Stomach (tissue), 8 donors: ENCODE measurements at regions not wholly inside any gene's neighbourhood (a gene's known extent, or its start where the extent isn't known, plus 50 kb on each side); places are given as distances from the start of the nearest gene placed in this dataset.

ENCODE experiments used
- DNase-seq, 2 donors: peaks; one replicate each; pipeline versions ENCODE4 v3.0.0 to v3.0.0-alpha.2; 2013 to 2019
- H3K27ac ChIP-seq, 5 donors: fragments of 200-600 bp in 4 of 5; sonication (generic) in 4 of 5; one replicate each; pipeline ENCODE4 v1.5.1; 2013 to 2019; ENCODE audit warnings: mild to moderate bottlenecking in 1 of 5, moderate library complexity in 1 of 5
- H3K27me3 ChIP-seq, 3 donors: fragments of 200-600 bp; sonication (generic); one replicate each; pipeline ENCODE4 v1.5.1; 2017 to 2019; ENCODE audit warnings: mixed run types in 1 of 3
- H3K36me3 ChIP-seq, 4 donors: fragments of 200-600 bp; sonication (generic); 1 replicate in 3 of 4; 2 replicates in 1 of 4; pipeline ENCODE4 v1.5.1; 2016 to 2019
- H3K4me1 ChIP-seq, 4 donors: fragments of 200-600 bp; sonication (generic); one replicate each; pipeline ENCODE4 v1.5.1; 2016 to 2019
- H3K4me3 ChIP-seq, 4 donors: fragments of 200-600 bp; sonication (generic) in 3 of 4; one replicate each; pipeline ENCODE4 v1.5.1; 2016 to 2019; ENCODE audit warnings: mild to moderate bottlenecking in 1 of 4
- H3K9me3 ChIP-seq, 4 donors: fragments of 200-600 bp; sonication (generic); one replicate each; pipeline ENCODE4 v1.5.1; 2016 to 2019
- CTCF ChIP-seq, 7 experiments: fragments of 450-650 bp in 4 of 7; fragments of 200-600 bp in 3 of 7; sonication (generic) in 3 of 7; IDR thresholded peaks; one replicate each; pipeline ENCODE4 v1.5.1; 2016 to 2019; ENCODE audit warnings: antibody characterized with exemption in 7 of 7, control low read depth in 2 of 7, mild to moderate bottlenecking in 1 of 7
- EP300 ChIP-seq: sonication (generic); formaldehyde crosslinking; IDR thresholded peaks from one replicate; pipeline ENCODE4 v1.6.1; 2017; ENCODE audit warnings: antibody characterized with exemption
- POLR2A ChIP-seq, 4 donors: fragments of 450-650 bp; IDR thresholded peaks; one replicate each; pipeline ENCODE4 v1.6.1; 2016; ENCODE audit warnings: antibody characterized with exemption in 4 of 4, control low read depth in 2 of 4, mild to moderate bottlenecking in 1 of 4, moderate library complexity in 1 of 4
- POLR2AphosphoS5 ChIP-seq, 3 donors: sonication (generic); formaldehyde crosslinking; IDR thresholded peaks; one replicate each; pipeline ENCODE4 v1.6.1; 2016; ENCODE audit warnings: antibody characterized with exemption in 3 of 3
- WGBS, 5 donors: extraction: QIAGEN DNeasy Blood & Tissue Kit in 3 of 5; methylation state at CpG; one replicate each; pipeline versions ENCODE4 v1.1.5 to v1.1.7; 2013 to 2018; 5-methylcytosine and 5-hydroxymethylcytosine counted together
- intact Hi-C: fragments of 100-400 bp; cut with DNase I; formaldehyde crosslinking; loops from one replicate; pipeline ENCODE4 v1.15.1; 2023; ENCODE audit warnings: low total_unique reads
- donor health status: healthy with polysubstance abuse.
- donor health status: Bipolar disorder and iron deficiency.
- donor health status: healthy.

DNA sequence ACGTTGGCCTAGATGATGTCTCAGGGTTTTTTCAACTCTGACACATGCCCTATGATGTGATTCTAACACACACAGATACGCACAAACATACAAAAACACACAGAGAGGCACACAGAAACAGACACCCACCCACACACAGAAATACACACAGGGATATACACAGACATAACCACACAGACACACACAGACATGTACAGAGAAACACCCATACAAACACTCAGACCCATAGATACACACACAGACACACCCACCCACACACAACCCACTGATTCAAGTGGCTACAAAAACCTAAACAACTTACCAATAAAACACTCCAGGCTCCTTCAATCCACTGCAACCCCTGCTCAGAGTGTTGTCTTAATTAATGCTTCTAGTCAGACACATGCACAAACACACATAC lies 244.6 kb upstream of the CCL2 start:
- peaks cover 0 to 15% (median 0%) of the 10 kb centered on the region in 3 donors for H3K27me3 ChIP-seq
- intact Hi-C loops: no loop called here
- no peak for TF ChIP-seq POLR2A (IDR thresholded peaks at IDR 0.05)
- TF ChIP-seq CTCF (IDR thresholded peaks at IDR 0.05): no peak
- no peak for TF ChIP-seq POLR2AphosphoS5 (IDR thresholded peaks at IDR 0.05)
- no peak for TF ChIP-seq EP300
- H3K4me1 ChIP-seq: no peaks in the 10 kb centered on the region
- H3K4me3 ChIP-seq: no peak overlapping the region
- H3K9me3 ChIP-seq: no peaks in the 10 kb centered on the region
- 71 to 80% (median 77%) methylated on average over 2 of the region's 2 CpGs for WGBS, 5 donors
- no peaks in the 10 kb centered on the region for H3K36me3 ChIP-seq
- no peak overlapping the region for H3K27ac ChIP-seq
- DNase-seq: no peak

- Histone ChIP-seq H3K4me1 (no peaks in the 10 kb centered on the region), H3K9me3 (no peaks in the 10 kb centered on the region), H3K27me3 (peaks cover 0 to 13% (median 0%) of the 10 kb centered on the region in 3 donors), H3K4me3 (no peak overlapping the region), H3K36me3 (no peaks in the 10 kb centered on the region), H3K27ac (no peak overlapping the region)
- 80 to 91% (median 90%) methylated on average over 3 of the region's 3 CpGs for WGBS, 5 donors
- intact Hi-C loops: no loop called here
- TF ChIP-seq CTCF (IDR thresholded peaks at IDR 0.05) (no peak), POLR2A (IDR thresholded peaks at IDR 0.05) (no peak), POLR2AphosphoS5 (IDR thresholded peaks at IDR 0.05) (no peak), EP300 (no peak)
- DNase-seq: no peak
Observed at GRCh38 chr17:34011599-34011998, 243.5 kb upstream of the CCL2 start.

- DNase-seq: no peak
- TF ChIP-seq POLR2AphosphoS5 (IDR thresholded peaks at IDR 0.05) (no peak), POLR2A (IDR thresholded peaks at IDR 0.05) (no peak), CTCF (IDR thresholded peaks at IDR 0.05) (no peak), EP300 (no peak)
- no peaks in the 10 kb centered on the region for H3K9me3 ChIP-seq
- H3K27me3 ChIP-seq: peaks cover 0 to 9% (median 0%) of the 10 kb centered on the region in 3 donors
- H3K27ac ChIP-seq: no peak overlapping the region
- H3K4me3 ChIP-seq: no peak overlapping the region
- WGBS, 5 donors: 68 to 79% (median 76%) methylated on average over 5 of the region's 5 CpGs
- intact Hi-C loops: no loop called here
- no peaks in the 10 kb centered on the region for H3K36me3 ChIP-seq
- H3K4me1 ChIP-seq: no peaks in the 10 kb centered on the region
Observed at GRCh38 chr17:34012709-34013375, 242.2 kb upstream of the CCL2 start.

GRCh38 chr17:34015253-34015652 lies 239.8 kb upstream of the CCL2 start:
- Histone ChIP-seq H3K27me3 (peaks cover 0 to 2% (median 0%) of the 10 kb centered on the region in 3 donors), H3K4me3 (no peak overlapping the region), H3K4me1 (no peaks in the 10 kb centered on the region), H3K36me3 (no peaks in the 10 kb centered on the region), H3K27ac (no peak overlapping the region), H3K9me3 (no peaks in the 10 kb centered on the region)
- intact Hi-C loops: no loop called here
- TF ChIP-seq POLR2A (IDR thresholded peaks at IDR 0.05): no peak
- TF ChIP-seq CTCF (IDR thresholded peaks at IDR 0.05): no peak
- TF ChIP-seq POLR2AphosphoS5 (IDR thresholded peaks at IDR 0.05): no peak
- TF ChIP-seq EP300: no peak
- DNase-seq: no peak
- WGBS, 5 donors: 76 to 94% (median 87%) methylated on average over 2 of the region's 2 CpGs
